GM12874 (cell line): ENCODE measurements at regions not wholly inside any gene's neighbourhood (a gene's known extent, or its start where the extent isn't known, plus 50 kb on each side); places are given as distances from the start of the nearest gene placed in this dataset.

Source experiments
- TF ChIP-seq, protein P1 (sequence below): IDR thresholded peaks from 2 replicates; pipeline ENCODE4 v1.5.1; 2011; ENCODE audit warnings: low read depth, mild to moderate bottlenecking, control low read depth, low read length, moderate library complexity; ENCODE audit not compliant: insufficient read depth

DNA sequence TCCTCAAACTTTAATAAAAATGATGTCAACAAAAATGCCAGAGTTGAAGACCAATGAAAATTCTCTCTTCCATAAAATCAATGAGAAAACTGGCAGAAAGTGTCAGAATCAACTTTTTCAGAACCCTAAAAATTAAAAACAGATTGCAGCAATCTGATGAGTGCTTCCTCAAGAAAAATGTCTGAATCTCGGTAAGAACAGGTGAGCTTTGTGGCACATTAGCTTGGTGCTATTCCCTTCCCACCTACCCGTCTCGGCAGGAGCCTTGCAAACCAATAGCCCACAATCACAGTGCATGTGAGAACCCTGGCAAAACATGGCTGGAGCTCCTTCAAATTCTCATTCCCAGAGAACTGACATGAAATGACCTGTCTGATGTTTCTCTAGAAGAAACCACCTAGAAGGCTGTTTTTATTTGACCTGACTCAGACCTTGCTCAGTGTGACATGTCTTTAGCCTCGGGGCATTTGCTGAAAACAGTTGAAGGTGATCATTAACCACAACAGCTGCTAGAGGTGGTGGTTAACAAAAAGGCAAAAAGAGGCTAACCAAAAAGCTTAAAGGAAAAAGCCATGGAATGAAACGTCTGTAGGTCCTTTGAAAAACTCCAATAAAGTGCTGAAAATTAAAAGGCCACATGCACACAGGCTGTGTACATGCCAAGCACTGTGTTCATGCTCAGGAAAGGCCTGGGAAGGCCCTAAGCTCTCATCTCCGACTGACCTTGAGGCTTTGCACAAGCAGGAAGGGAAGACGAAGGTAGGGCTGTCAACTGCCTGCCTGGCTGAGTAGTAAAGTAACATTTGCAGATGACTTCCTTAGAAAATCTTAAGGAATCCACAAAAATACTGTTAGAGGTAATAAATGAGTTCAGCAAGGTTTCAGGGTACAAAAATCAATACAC is 253.0 kb upstream of the NSMCE3 start:
- TF ChIP-seq, protein P1, sequence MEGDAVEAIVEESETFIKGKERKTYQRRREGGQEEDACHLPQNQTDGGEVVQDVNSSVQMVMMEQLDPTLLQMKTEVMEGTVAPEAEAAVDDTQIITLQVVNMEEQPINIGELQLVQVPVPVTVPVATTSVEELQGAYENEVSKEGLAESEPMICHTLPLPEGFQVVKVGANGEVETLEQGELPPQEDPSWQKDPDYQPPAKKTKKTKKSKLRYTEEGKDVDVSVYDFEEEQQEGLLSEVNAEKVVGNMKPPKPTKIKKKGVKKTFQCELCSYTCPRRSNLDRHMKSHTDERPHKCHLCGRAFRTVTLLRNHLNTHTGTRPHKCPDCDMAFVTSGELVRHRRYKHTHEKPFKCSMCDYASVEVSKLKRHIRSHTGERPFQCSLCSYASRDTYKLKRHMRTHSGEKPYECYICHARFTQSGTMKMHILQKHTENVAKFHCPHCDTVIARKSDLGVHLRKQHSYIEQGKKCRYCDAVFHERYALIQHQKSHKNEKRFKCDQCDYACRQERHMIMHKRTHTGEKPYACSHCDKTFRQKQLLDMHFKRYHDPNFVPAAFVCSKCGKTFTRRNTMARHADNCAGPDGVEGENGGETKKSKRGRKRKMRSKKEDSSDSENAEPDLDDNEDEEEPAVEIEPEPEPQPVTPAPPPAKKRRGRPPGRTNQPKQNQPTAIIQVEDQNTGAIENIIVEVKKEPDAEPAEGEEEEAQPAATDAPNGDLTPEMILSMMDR = no peak

DNA sequence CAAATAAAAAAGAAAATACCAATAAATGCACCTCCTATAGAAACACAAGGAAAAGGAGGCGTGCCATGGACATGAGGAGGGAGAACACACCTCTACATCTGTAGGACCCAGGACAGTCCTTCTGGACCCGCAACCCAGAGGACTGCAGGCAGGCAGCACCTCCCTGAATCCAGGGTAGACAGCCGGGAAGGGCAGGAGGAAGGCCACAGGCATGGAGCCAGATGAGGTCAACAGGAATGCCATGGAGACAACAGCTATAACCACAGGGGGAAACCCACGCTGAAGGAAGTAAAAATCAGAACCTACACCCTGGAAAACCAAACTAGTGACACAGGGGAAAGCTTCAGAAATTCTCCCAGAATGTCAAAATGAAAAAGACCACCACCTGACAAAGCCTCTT is 248.8 kb upstream of the NSMCE3 start:
- TF ChIP-seq, protein P1 = no peak

DNA sequence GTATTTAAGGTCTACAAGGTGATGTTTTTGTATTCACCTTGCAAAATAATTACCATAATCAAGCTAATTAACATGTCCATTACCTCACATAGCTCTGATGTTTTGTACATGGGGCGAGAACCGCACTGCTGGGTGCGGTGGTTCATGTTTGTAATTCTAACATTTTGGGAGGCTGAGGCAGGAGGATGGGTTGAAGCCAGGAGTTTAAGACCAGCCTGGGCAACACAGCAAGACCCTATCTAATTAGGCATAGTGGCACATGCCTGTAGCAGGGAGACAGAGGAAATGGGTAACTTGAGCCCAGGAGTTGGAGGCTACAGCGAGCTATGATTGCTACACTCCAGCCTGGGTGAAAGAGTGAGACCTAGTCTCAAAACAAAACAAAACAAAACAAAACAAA is 248.2 kb upstream of the NSMCE3 start:
- TF ChIP-seq, protein P1 = no peak

DNA sequence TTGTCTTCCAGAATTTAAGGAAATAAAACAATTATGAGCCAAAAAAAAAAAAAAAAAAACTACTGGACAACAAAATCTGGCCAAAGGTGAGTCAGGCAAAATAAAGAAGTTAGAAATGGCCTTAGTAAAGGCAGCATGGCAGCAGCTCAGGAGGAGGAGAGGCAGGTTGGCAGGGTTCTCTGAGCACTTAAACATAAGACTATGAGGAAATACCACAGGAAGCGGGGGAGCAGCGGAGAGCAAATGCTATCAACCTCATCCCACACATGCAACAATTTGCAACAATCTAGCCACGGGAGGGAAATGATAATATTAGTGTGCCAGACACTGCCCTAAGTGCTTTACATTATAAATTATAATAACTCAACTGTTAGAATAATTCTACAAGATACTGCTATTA is 247.3 kb upstream of the NSMCE3 start:
- TF ChIP-seq, protein P1 = no peak

DNA sequence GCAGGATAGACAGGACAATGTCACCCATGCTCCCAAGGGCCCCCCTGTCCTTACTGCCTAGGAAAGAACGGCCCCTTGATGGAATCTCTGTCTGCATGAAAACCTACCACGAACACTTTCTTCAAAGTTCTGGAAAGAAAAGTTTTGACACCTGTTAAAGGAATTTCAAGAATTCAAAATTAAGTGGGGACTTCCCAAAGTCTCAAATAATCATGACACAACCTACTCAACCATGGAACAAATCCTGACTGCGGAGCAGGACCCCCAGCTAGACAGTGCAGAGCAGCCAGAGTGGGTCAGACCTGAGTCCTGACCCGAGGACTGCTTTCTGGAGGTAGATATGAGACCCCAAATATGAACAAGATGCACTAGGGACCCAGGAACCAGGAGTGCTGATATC is 245.3 kb upstream of the NSMCE3 start:
- TF ChIP-seq, protein P1 = no peak

DNA sequence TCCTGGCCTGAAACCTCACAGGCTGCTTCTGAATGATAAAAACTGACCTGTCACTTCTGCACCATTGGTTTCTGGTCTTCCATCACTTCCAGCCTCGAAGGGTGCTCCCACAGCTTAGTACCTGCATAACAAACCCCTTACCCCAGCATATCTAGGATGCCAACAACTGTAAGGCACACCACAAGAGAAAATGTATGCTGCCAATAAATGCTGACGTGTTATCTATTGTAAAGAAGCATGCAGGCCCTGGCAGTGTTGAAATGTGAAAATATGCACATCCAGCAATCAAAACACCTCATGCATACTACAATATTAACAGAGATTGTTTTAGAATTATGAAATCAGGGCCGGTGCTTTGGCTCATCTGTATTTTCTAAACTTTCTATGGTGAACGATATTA is 242.0 kb upstream of the NSMCE3 start:
- TF ChIP-seq, protein P1 = no peak

DNA sequence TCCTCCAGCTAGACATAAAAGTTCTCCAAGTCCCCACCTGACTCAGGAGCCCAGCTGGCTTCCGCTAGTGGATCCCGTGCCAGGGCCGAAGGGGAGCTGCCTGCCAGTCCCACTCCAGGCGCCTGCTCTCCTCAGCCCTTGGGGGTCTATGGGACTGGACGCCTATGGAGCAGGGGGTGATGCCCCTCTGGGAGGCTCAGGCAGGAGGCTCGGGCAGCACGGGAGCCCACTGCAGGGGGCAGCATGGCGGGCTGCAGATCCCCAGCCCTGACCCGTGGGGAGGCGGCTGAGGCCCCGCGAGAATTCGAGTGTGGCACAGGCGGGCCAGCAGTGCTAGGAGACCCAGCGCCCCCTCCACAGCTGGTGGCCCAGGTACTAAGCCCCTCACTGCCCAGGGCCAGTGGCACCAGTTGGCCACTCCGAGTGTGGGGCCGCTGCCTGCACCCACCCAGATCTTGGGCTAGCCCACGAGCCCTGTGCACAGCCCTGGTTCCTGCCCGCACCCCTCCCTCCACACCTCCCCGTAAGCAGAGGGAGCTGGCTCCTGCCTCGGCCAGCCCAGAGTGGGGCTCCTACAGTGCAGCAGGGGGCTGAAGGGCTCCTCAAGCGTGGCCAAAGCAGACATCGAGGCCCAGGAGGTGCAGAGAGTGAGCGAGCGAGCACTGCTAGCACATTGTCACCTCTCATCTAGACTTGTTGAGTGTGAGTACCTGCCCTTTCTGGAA is 221.3 kb upstream of the NSMCE3 start:
- TF ChIP-seq, protein P1 = no peak
